GM12891 (cell line): ENCODE measurements at regions not wholly inside any gene's neighbourhood (a gene's known extent, or its start where the extent isn't known, plus 50 kb on each side); places are given as distances from the start of the nearest gene placed in this dataset.
A peak's percentile ranks its signal among the peaks of the same experiment; 100 is the strongest.

Experiments used
- PAX5 ChIP-seq: IDR thresholded peaks from 2 replicates; pipeline ENCODE4 v1.6.1; 2011; ENCODE audit warnings: low read length, moderate library complexity, mild to moderate bottlenecking; ENCODE audit not compliant: insufficient read depth, severe bottlenecking
- POLR2A ChIP-seq: IDR thresholded peaks from 2 replicates; pipeline ENCODE4 v1.6.1; 2011; ENCODE audit warnings: low read depth, low read length, control low read depth
- POLR2AphosphoS5 ChIP-seq: IDR thresholded peaks from 2 replicates; pipeline ENCODE4 v1.6.1; 2011; ENCODE audit warnings: low read depth, low read length, control low read depth
- TAF1 ChIP-seq: IDR thresholded peaks from 2 replicates; pipeline ENCODE4 v1.6.1; 2011; ENCODE audit warnings: low read depth, low read length, control low read depth

GRCh38 chr11:8832571-8833260, 78.3 kb upstream of the AKIP1 start:
- no peak for TF ChIP-seq POLR2A
- TF ChIP-seq POLR2AphosphoS5 = no peak
- TF ChIP-seq TAF1 = no peak
- peak; percentile 68 for TF ChIP-seq PAX5
